Astrocyte (in vitro differentiated cells and primary cell): ENCODE measurements at regions not wholly inside any gene's neighbourhood (a gene's known extent, or its start where the extent isn't known, plus 50 kb on each side); places are given as distances from the start of the nearest gene placed in this dataset.

Experiments
- DNase-seq: peaks from one replicate; pipeline ENCODE4 v3.0.0-alpha.2; 2010; ENCODE audit warnings: low read depth
- FAIRE-seq: peaks from 2 replicates; lab custom pipeline; 2011; peaks lifted over from hg19 to GRCh38; lab: Jason Lieb, UNC
- H2AFZ ChIP-seq: 2 replicates; pipeline ENCODE4 v1.6.0; 2012; ENCODE audit warnings: low read depth, low read length, inconsistent platforms
- H3K27ac ChIP-seq: 2 replicates; pipeline ENCODE4 v1.5.1; 2011; ENCODE audit warnings: low read depth, low read length, inconsistent platforms
- H3K27me3 ChIP-seq: 2 replicates; pipeline ENCODE4 v1.6.0; 2011; ENCODE audit warnings: low read length, inconsistent platforms; ENCODE audit not compliant: insufficient read depth
- H3K36me3 ChIP-seq: 2 replicates; pipeline ENCODE4 v1.5.1; 2011; ENCODE audit warnings: low read length, inconsistent platforms; ENCODE audit not compliant: insufficient read depth
- H3K4me1 ChIP-seq: 2 replicates; pipeline ENCODE4 v1.5.1; 2011; ENCODE audit warnings: low read length, inconsistent platforms; ENCODE audit not compliant: insufficient read depth
- H3K4me2 ChIP-seq: 2 replicates; pipeline ENCODE4 v1.6.0; 2012; ENCODE audit warnings: low read length, inconsistent platforms
- H3K4me3 ChIP-seq: 2 replicates; pipeline ENCODE4 v1.5.1; 2011; ENCODE audit warnings: low read depth, mild to moderate bottlenecking, low read length, inconsistent platforms; ENCODE audit not compliant: insufficient read depth
- H3K79me2 ChIP-seq: 2 replicates; pipeline ENCODE4 v1.6.0; 2012; ENCODE audit warnings: mild to moderate bottlenecking, low read length, inconsistent platforms; ENCODE audit not compliant: insufficient read depth
- H3K9ac ChIP-seq: 2 replicates; pipeline ENCODE4 v1.6.0; 2012; ENCODE audit warnings: mild to moderate bottlenecking, low read length, inconsistent platforms
- H3K9me3 ChIP-seq: 2 replicates; pipeline ENCODE4 v1.5.1; 2012; ENCODE audit warnings: low read depth, mild to moderate bottlenecking, low read length, inconsistent platforms; ENCODE audit not compliant: insufficient read depth
- H4K20me1 ChIP-seq: 2 replicates; pipeline ENCODE4 v1.6.0; 2012; ENCODE audit warnings: low read length, inconsistent platforms; ENCODE audit not compliant: insufficient read depth
- H3K27ac Mint-ChIP-seq: one replicate; pipeline ENCODE4 v1.8.0; 2021; ENCODE audit warnings: mild to moderate bottlenecking, mixed read lengths; ENCODE audit not compliant: unreplicated experiment
- H3K27me3 Mint-ChIP-seq: one replicate; pipeline ENCODE4 v1.8.0; 2021; ENCODE audit warnings: low read depth, mixed read lengths; ENCODE audit not compliant: unreplicated experiment
- H3K36me3 Mint-ChIP-seq: one replicate; pipeline ENCODE4 v1.8.0; 2021; ENCODE audit warnings: low read depth, mixed read lengths; ENCODE audit not compliant: unreplicated experiment
- H3K4me1 Mint-ChIP-seq: one replicate; pipeline ENCODE4 v1.8.0; 2021; ENCODE audit warnings: low read depth, mixed read lengths; ENCODE audit not compliant: unreplicated experiment
- H3K4me3 Mint-ChIP-seq: one replicate; pipeline ENCODE4 v1.8.0; 2021; ENCODE audit warnings: mild to moderate bottlenecking, moderate library complexity, mixed read lengths; ENCODE audit not compliant: unreplicated experiment
- H3K9me3 Mint-ChIP-seq: one replicate; pipeline ENCODE4 v1.8.0; 2021; ENCODE audit warnings: mild to moderate bottlenecking, mixed read lengths; ENCODE audit not compliant: unreplicated experiment
- CTCF ChIP-seq: IDR thresholded peaks from 2 replicates; pipeline ENCODE4 v1.5.1; 2011; ENCODE audit warnings: low read depth, mild to moderate bottlenecking, inconsistent platforms, low read length, moderate library complexity; ENCODE audit not compliant: insufficient read depth
- EZH2 ChIP-seq: IDR thresholded peaks from 2 replicates; pipeline ENCODE4 v1.6.1; 2012; ENCODE audit warnings: mild to moderate bottlenecking, low read length, inconsistent platforms; ENCODE audit not compliant: insufficient read depth

- Histone ChIP-seq H3K9ac (no peak overlapping the region), H3K36me3 (no peaks in the 10 kb centered on the region), H4K20me1 (no peaks in the 10 kb centered on the region), H3K9me3 (no peaks in the 10 kb centered on the region), H3K4me1 (peaks cover 5% of the 10 kb centered on the region), H3K27me3 (no peaks in the 10 kb centered on the region), H2AFZ (no peak overlapping the region), H3K4me2 (no peak overlapping the region), H3K79me2 (no peaks in the 10 kb centered on the region), H3K4me3 (no peak overlapping the region), H3K27ac (no peak overlapping the region)
- no peak for TF ChIP-seq CTCF
- no peak for TF ChIP-seq EZH2
- Mint-ChIP-seq H3K4me1 (peaks cover 12% of the 10 kb centered on the region), H3K9me3 (peaks cover 1% of the 10 kb centered on the region), H3K36me3 (no peaks in the 10 kb centered on the region), H3K27me3 (no peaks in the 10 kb centered on the region), H3K4me3 (no peak overlapping the region), H3K27ac (no peak overlapping the region)
- FAIRE-seq (no peak), DNase-seq (no peak)
Observed at GRCh38 chr4:174436377-174436776, 85.9 kb downstream of the HPGD start.

- H3K27me3 Mint-ChIP-seq: no peaks in the 10 kb centered on the region
- no peak overlapping the region for H3K4me2 ChIP-seq
- TF ChIP-seq CTCF (no peak), EZH2 (no peak)
- no peak overlapping the region for H3K27ac ChIP-seq
- no peaks in the 10 kb centered on the region for H3K36me3 Mint-ChIP-seq
- H3K4me1 ChIP-seq: peaks cover 5% of the 10 kb centered on the region
- no peak overlapping the region for H3K4me3 ChIP-seq
- H3K27me3 ChIP-seq: no peaks in the 10 kb centered on the region
- no peak overlapping the region for H3K4me3 Mint-ChIP-seq
- DNase-seq (no peak), FAIRE-seq (no peak)
- no peaks in the 10 kb centered on the region for H3K79me2 ChIP-seq
- H3K9me3 ChIP-seq: no peaks in the 10 kb centered on the region
- no peak overlapping the region for H2AFZ ChIP-seq
- no peak overlapping the region for H3K27ac Mint-ChIP-seq
- no peaks in the 10 kb centered on the region for H4K20me1 ChIP-seq
- H3K9ac ChIP-seq: no peak overlapping the region
- no peaks in the 10 kb centered on the region for H3K9me3 Mint-ChIP-seq
- H3K36me3 ChIP-seq: no peaks in the 10 kb centered on the region
- H3K4me1 Mint-ChIP-seq: peaks cover 12% of the 10 kb centered on the region
Observed at GRCh38 chr4:174435974-174436373, 86.3 kb downstream of the HPGD start.

- no peaks in the 10 kb centered on the region for H3K27me3 Mint-ChIP-seq
- Histone ChIP-seq H3K4me1 (peaks cover 5% of the 10 kb centered on the region), H3K79me2 (no peaks in the 10 kb centered on the region), H3K27ac (no peak overlapping the region), H2AFZ (no peak overlapping the region), H3K4me2 (no peak overlapping the region), H3K9me3 (no peaks in the 10 kb centered on the region), H3K36me3 (no peaks in the 10 kb centered on the region), H3K4me3 (no peak overlapping the region), H3K27me3 (no peaks in the 10 kb centered on the region), H3K9ac (no peak overlapping the region), H4K20me1 (no peaks in the 10 kb centered on the region)
- DNase-seq (peak; percentile 15), FAIRE-seq (no peak)
- H3K36me3 Mint-ChIP-seq: no peaks in the 10 kb centered on the region
- no peak overlapping the region for H3K4me3 Mint-ChIP-seq
- no peak for TF ChIP-seq EZH2
- TF ChIP-seq CTCF: no peak
- H3K27ac Mint-ChIP-seq: no peak overlapping the region
- no peaks in the 10 kb centered on the region for H3K9me3 Mint-ChIP-seq
- H3K4me1 Mint-ChIP-seq: peaks cover 16% of the 10 kb centered on the region
Observed at GRCh38 chr4:174434455-174434854, 87.8 kb downstream of the HPGD start.
